A549 (cell line): ENCODE measurements at regions not wholly inside any gene's neighbourhood (a gene's known extent, or its start where the extent isn't known, plus 50 kb on each side); places are given as distances from the start of the nearest gene placed in this dataset.

Source experiments
- ATAC-seq, 2 experiments: fragments of 200-7000 bp in 1 of 2; fragments of >200 bp in 1 of 2; cut with Nextera tagmentation in 1 of 2; cut with Tn5 transposase in 1 of 2; 3 replicates each; pipeline versions ENCODE4 v1.8.0 to v1.9.1; 2018 to 2020; ENCODE audit warnings: mild to moderate bottlenecking in 1 of 2, moderate library complexity in 1 of 2
- CTCF ChIA-PET: fragments of 300-600 bp; sonication (Branson Sonifier 250); formaldehyde crosslinking; extraction: SDS; loops from one replicate; lab custom pipeline; 2021; ENCODE audit warnings: antibody characterized with exemption, inconsistent platforms; lab: Yijun Ruan, JAX
- POLR2A ChIA-PET: fragments of 350-600 bp; formaldehyde crosslinking; extraction: SDS; loops from one replicate; lab custom pipeline; 2021; ENCODE audit warnings: antibody characterized with exemption, inconsistent platforms; lab: Yijun Ruan, JAX
- DNase-seq, 2 experiments: peaks; one replicate each; pipeline versions ENCODE4 v3.0.0 to v3.0.0-alpha.2; 2011 to 2016; ENCODE audit warnings: low read depth in 1 of 2, low spot score in 1 of 2
- FAIRE-seq: peaks from 2 replicates; lab custom pipeline; 2011; peaks lifted over from hg19 to GRCh38; lab: Jason Lieb, UNC
- H3K27ac ChIP-seq, 2 experiments: fragments of >200 bp; sonication (Bioruptor Twin); formaldehyde crosslinking; 3 replicates each; pipeline ENCODE4 v1.5.1; 2016 to 2017
- H3K4me1 ChIP-seq: fragments of >200 bp; sonication (Bioruptor Twin); formaldehyde crosslinking; 3 replicates; pipeline ENCODE4 v1.6.1; 2016
- H3K4me2 ChIP-seq: fragments of >200 bp; sonication (Bioruptor Twin); formaldehyde crosslinking; 3 replicates; pipeline ENCODE4 v1.6.1; 2016
- H3K4me3 ChIP-seq: fragments of >200 bp; sonication (Bioruptor Twin); formaldehyde crosslinking; 3 replicates; pipeline ENCODE4 v1.5.1; 2016
- H3K9me3 ChIP-seq: fragments of >200 bp; sonication (Bioruptor Twin); formaldehyde crosslinking; 3 replicates; pipeline ENCODE4 v1.6.1; 2016
- CEBPB ChIP-seq, 2 experiments: fragments of >200 bp in 1 of 2; sonication (Bioruptor Twin) in 1 of 2; formaldehyde crosslinking in 1 of 2; IDR thresholded peaks; 2 replicates each; pipeline ENCODE4 v1.6.1; 2012 to 2016
- EP300 ChIP-seq, 2 experiments: fragments of >200 bp; sonication (Bioruptor Twin); formaldehyde crosslinking; IDR thresholded peaks; 2 replicates in 1 of 2; 3 replicates in 1 of 2; pipeline ENCODE4 v1.6.1; 2016 to 2017
- FOSB ChIP-seq: fragments of 250-450 bp; sonication (Bioruptor Pico); IDR thresholded peaks from 2 replicates; pipeline ENCODE4 v1.5.0; 2020; ENCODE audit warnings: mild to moderate bottlenecking, moderate library complexity
- FOSL2 ChIP-seq, 2 experiments: fragments of 450-650 bp in 1 of 2; fragments of >200 bp in 1 of 2; sonication (Bioruptor Twin) in 1 of 2; formaldehyde crosslinking; IDR thresholded peaks; 2 replicates each; pipeline versions ENCODE4 v1.5.0 to v1.6.1; 2016 to 2020; ENCODE audit warnings: mild to moderate bottlenecking in 1 of 2, moderate library complexity in 1 of 2
- GATA3 ChIP-seq: IDR thresholded peaks from 2 replicates; pipeline ENCODE4 v1.6.1; 2012; ENCODE audit warnings: borderline replicate concordance
- HEYL ChIP-seq: fragments of 250-450 bp; sonication (Bioruptor Pico); IDR thresholded peaks from 2 replicates; pipeline ENCODE4 v1.8.0; 2021; ENCODE audit warnings: mild to moderate bottlenecking, moderate library complexity
- JUNB ChIP-seq: fragments of >200 bp; sonication (Bioruptor Twin); formaldehyde crosslinking; IDR thresholded peaks from 2 replicates; pipeline ENCODE4 v1.6.1; 2016
- KDM1A ChIP-seq: fragments of 200-600 bp; sonication (generic); IDR thresholded peaks from 2 replicates; pipeline ENCODE4 v1.6.1; 2016; ENCODE audit warnings: low read depth, mild to moderate bottlenecking
- KDM5A ChIP-seq: fragments of 200-600 bp; sonication (generic); IDR thresholded peaks from 2 replicates; pipeline ENCODE4 v1.6.1; 2016; ENCODE audit warnings: antibody characterized with exemption, mild to moderate bottlenecking
- MAFK ChIP-seq: fragments of 450-650 bp; IDR thresholded peaks from 2 replicates; pipeline ENCODE4 v1.6.1; 2014; ENCODE audit not compliant: partially characterized antibody
- MAZ ChIP-seq: fragments of 150-350 bp; IDR thresholded peaks from 2 replicates; pipeline ENCODE4 v1.6.1; 2014; ENCODE audit warnings: antibody characterized with exemption, low read depth, low read length, borderline replicate concordance
- NR3C1 ChIP-seq: fragments of >200 bp; sonication (Bioruptor Twin); formaldehyde crosslinking; IDR thresholded peaks from 3 replicates; pipeline ENCODE4 v1.6.1; 2017
- POLR2AphosphoS2 ChIP-seq: conservative IDR thresholded peaks from 2 replicates; pipeline ENCODE4 v1.6.1; 2012; ENCODE audit warnings: low read length, improper control_type of control experiment, inconsistent platforms
- RAD21 ChIP-seq, 2 experiments: fragments of >200 bp in 1 of 2; sonication (Bioruptor Twin) in 1 of 2; formaldehyde crosslinking in 1 of 2; IDR thresholded peaks in 1 of 2; conservative IDR thresholded peaks in 1 of 2; 2 replicates in 1 of 2; 3 replicates in 1 of 2; pipeline ENCODE4 v1.6.1; 2012 to 2018; ENCODE audit warnings: inconsistent platforms in 1 of 2
- RARB ChIP-seq: fragments of 250-450 bp; sonication (Bioruptor Pico); IDR thresholded peaks from 2 replicates; pipeline ENCODE4 v1.8.0; 2021; ENCODE audit warnings: mild to moderate bottlenecking, moderate library complexity
- RFX5 ChIP-seq: fragments of 450-650 bp; IDR thresholded peaks from 2 replicates; pipeline ENCODE4 v1.7.1; 2014; ENCODE audit warnings: antibody characterized with exemption, mild to moderate bottlenecking, moderate library complexity
- RNF2 ChIP-seq: fragments of 200-600 bp; sonication (generic); IDR thresholded peaks from 2 replicates; pipeline ENCODE4 v1.6.1; 2016; ENCODE audit warnings: low read depth, mild to moderate bottlenecking, antibody characterized with exemption, moderate library complexity, borderline replicate concordance
- SREBF2 ChIP-seq: fragments of 450-650 bp; IDR thresholded peaks from 2 replicates; pipeline ENCODE4 v1.6.1; 2014; ENCODE audit warnings: mild to moderate bottlenecking, moderate library complexity
- TFCP2L1 ChIP-seq: fragments of 250-450 bp; sonication (Bioruptor Pico); IDR thresholded peaks from 2 replicates; pipeline ENCODE4 v1.5.0; 2021; ENCODE audit warnings: mild to moderate bottlenecking
- TP53 ChIP-seq: fragments of 250-450 bp; sonication (Bioruptor Pico); IDR thresholded peaks from 2 replicates; pipeline ENCODE4 v1.5.0; 2021; ENCODE audit warnings: mild to moderate bottlenecking, moderate library complexity
- ZFP36 ChIP-seq: fragments of 450-650 bp; IDR thresholded peaks from 2 replicates; pipeline ENCODE4 v1.6.1; 2014; ENCODE audit warnings: borderline replicate concordance; ENCODE audit not compliant: partially characterized antibody
- ZNF302 ChIP-seq: fragments of 250-450 bp; sonication (Bioruptor Pico); IDR thresholded peaks from 2 replicates; pipeline ENCODE4 v1.9.0; 2021; ENCODE audit warnings: inconsistent platforms, mild to moderate bottlenecking, moderate library complexity
- WGBS: methylation state at CpG from one replicate; pipeline ENCODE4 v1.1.6; 2017; ENCODE audit errors: missing lambda C conversion rate; 5-methylcytosine and 5-hydroxymethylcytosine counted together
- TF ChIP-seq, protein P1 (sequence below): fragments of 250-450 bp; sonication (Bioruptor Pico); IDR thresholded peaks from 2 replicates; pipeline ENCODE4 v1.5.0; 2021; ENCODE audit warnings: mild to moderate bottlenecking, moderate library complexity, borderline replicate concordance
- TF ChIP-seq, protein P2 (sequence below): IDR thresholded peaks from 2 replicates; pipeline ENCODE4 v1.6.1; 2012
- TF ChIP-seq, protein P3 (sequence below): fragments of >200 bp; sonication (Bioruptor Twin); formaldehyde crosslinking; IDR thresholded peaks from 3 replicates; pipeline ENCODE4 v1.6.1; 2016
- TF ChIP-seq, protein P4 (sequence below): fragments of >200 bp; sonication (Bioruptor Twin); formaldehyde crosslinking; IDR thresholded peaks from 3 replicates; pipeline ENCODE4 v1.5.1; 2016
- TF ChIP-seq, protein P5 (sequence below): fragments of 200-600 bp; sonication (generic); IDR thresholded peaks from 2 replicates; pipeline ENCODE4 v1.6.1; 2016; ENCODE audit warnings: antibody characterized with exemption, mild to moderate bottlenecking, moderate library complexity
- TF ChIP-seq, protein P6 (sequence below): fragments of 250-450 bp; sonication (Bioruptor Pico); IDR thresholded peaks from 2 replicates; pipeline ENCODE4 v1.5.0; 2020; ENCODE audit warnings: low read depth, mild to moderate bottlenecking, moderate library complexity

DNA sequence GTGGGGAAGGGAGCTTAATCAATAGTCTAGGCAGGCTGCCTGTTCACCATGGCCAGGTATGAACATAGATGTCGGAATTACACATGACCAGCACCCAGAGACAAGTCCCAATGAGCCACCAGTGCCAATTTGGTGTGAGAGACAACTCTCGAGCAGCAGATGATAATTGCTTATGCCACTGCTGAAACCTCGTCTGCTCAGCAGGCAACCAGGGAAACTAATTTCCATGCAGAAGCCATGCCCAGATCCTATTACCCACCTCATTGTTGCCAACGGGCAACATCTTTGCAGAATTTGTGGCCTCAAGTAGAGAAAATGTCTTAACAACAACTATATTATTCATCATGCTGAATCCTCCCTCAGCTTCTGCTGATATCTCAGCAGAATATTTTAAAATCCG, 84.9 kb downstream of the CGGBP1 start:
- no peak for TF ChIP-seq RAD21 (conservative IDR thresholded peaks at IDR 0.05 in 1 of 2, IDR thresholded peaks at IDR 0.05 in 1 of 2)
- TF ChIP-seq POLR2AphosphoS2: no peak
- TF ChIP-seq FOSB (CRISPR knock-in tag): no peak
- no peak for TF ChIP-seq MAZ
- TF ChIP-seq, protein P1, sequence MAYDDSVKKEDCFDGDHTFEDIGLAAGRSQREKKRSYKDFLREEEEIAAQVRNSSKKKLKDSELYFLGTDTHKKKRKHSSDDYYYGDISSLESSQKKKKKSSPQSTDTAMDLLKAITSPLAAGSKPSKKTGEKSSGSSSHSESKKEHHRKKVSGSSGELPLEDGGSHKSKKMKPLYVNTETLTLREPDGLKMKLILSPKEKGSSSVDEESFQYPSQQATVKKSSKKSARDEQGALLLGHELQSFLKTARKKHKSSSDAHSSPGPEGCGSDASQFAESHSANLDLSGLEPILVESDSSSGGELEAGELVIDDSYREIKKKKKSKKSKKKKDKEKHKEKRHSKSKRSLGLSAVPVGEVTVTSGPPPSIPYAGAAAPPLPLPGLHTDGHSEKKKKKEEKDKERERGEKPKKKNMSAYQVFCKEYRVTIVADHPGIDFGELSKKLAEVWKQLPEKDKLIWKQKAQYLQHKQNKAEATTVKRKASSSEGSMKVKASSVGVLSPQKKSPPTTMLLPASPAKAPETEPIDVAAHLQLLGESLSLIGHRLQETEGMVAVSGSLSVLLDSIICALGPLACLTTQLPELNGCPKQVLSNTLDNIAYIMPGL (CRISPR knock-in tag): no peak
- TF ChIP-seq TP53 (CRISPR knock-in tag): no peak
- no peak for TF ChIP-seq ZFP36
- TF ChIP-seq, protein P2, sequence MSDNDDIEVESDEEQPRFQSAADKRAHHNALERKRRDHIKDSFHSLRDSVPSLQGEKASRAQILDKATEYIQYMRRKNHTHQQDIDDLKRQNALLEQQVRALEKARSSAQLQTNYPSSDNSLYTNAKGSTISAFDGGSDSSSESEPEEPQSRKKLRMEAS: no peak
- TF ChIP-seq RFX5: no peak
- TF ChIP-seq, protein P3, sequence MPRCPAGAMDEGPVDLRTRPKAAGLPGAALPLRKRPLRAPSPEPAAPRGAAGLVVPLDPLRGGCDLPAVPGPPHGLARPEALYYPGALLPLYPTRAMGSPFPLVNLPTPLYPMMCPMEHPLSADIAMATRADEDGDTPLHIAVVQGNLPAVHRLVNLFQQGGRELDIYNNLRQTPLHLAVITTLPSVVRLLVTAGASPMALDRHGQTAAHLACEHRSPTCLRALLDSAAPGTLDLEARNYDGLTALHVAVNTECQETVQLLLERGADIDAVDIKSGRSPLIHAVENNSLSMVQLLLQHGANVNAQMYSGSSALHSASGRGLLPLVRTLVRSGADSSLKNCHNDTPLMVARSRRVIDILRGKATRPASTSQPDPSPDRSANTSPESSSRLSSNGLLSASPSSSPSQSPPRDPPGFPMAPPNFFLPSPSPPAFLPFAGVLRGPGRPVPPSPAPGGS: no peak
- TF ChIP-seq NR3C1: no peak
- TF ChIP-seq, protein P4, sequence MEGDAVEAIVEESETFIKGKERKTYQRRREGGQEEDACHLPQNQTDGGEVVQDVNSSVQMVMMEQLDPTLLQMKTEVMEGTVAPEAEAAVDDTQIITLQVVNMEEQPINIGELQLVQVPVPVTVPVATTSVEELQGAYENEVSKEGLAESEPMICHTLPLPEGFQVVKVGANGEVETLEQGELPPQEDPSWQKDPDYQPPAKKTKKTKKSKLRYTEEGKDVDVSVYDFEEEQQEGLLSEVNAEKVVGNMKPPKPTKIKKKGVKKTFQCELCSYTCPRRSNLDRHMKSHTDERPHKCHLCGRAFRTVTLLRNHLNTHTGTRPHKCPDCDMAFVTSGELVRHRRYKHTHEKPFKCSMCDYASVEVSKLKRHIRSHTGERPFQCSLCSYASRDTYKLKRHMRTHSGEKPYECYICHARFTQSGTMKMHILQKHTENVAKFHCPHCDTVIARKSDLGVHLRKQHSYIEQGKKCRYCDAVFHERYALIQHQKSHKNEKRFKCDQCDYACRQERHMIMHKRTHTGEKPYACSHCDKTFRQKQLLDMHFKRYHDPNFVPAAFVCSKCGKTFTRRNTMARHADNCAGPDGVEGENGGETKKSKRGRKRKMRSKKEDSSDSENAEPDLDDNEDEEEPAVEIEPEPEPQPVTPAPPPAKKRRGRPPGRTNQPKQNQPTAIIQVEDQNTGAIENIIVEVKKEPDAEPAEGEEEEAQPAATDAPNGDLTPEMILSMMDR: no peak
- TF ChIP-seq ZNF302 (CRISPR knock-in tag): no peak
- no peak for TF ChIP-seq SREBF2
- no peak for TF ChIP-seq EP300 (IDR thresholded peaks at IDR 0.05)
- TF ChIP-seq, all 56 proteins: peak for 0
- Histone ChIP-seq H3K4me3 (no peak overlapping the region), H3K27ac (no peak overlapping the region), H3K9me3 (peaks cover 1% of the 10 kb centered on the region; the same call in 1 of the 3 replicates), H3K4me2 (no peak overlapping the region), H3K4me1 (no peaks in the 10 kb centered on the region)
- ATAC-seq (no peak), DNase-seq (no peak), FAIRE-seq (no peak)
- CTCF ChIA-PET: no interaction called here
- 47% methylated on average over 5 of the region's 5 CpGs for WGBS
- POLR2A ChIA-PET: no interaction called here

DNA sequence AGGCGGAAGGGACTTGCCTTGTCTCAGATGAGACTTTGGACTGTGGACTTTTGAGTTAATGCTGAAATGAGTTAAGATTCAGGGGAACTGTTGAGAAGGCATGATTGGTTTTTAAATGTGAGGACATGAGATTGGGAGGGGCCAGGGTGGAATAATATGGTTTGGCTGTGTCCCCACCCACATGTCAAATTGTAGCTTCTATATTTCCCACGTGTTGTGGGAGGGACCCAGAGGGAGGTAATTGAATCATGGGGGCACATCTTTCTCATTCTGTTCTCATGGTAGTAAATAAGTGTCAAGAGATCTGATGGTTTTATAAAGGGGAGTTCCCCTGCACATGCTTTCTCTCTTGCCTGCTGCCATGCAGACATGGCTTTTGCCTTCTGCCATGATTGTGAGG, 89.2 kb downstream of the CGGBP1 start:
- 33% methylated on average over 2 of the region's 2 CpGs for WGBS
- CTCF ChIA-PET: interaction anchor here (0.7 kb wide), 1 partner anchor 240 kb away, joined by 3 read pairs; no protein-coding TSS in a partner anchor
- no peaks in the 10 kb centered on the region for H3K4me1 ChIP-seq
- peaks cover 4% of the 10 kb centered on the region; the same call in 1 of the 3 replicates for H3K9me3 ChIP-seq
- POLR2A ChIA-PET: no interaction called here
- FAIRE-seq (no peak), ATAC-seq (no peak), DNase-seq (no peak)
- no peak overlapping the region for H3K4me2 ChIP-seq
- H3K4me3 ChIP-seq: no peak overlapping the region
- H3K27ac ChIP-seq: no peak overlapping the region
- TF ChIP-seq MAFK (no peak), HEYL (CRISPR knock-in tag) (no peak), EP300 (IDR thresholded peaks at IDR 0.05) (no peak), RARB (CRISPR knock-in tag) (no peak), GATA3 (no peak), ZNF302 (CRISPR knock-in tag) (no peak), MAZ (no peak), SREBF2 (no peak), CEBPB (IDR thresholded peaks at IDR 0.05) (no peak), TFCP2L1 (CRISPR knock-in tag) (no peak), JUNB (no peak), KDM1A (no peak), RNF2 (no peak), KDM5A (no peak), TP53 (CRISPR knock-in tag) (no peak), FOSL2 (IDR thresholded peaks at IDR 0.05) (no peak), FOSL2 (CRISPR knock-in tag; IDR thresholded peaks at IDR 0.05) (no peak), NR3C1 (no peak)
- TF ChIP-seq, protein P5, sequence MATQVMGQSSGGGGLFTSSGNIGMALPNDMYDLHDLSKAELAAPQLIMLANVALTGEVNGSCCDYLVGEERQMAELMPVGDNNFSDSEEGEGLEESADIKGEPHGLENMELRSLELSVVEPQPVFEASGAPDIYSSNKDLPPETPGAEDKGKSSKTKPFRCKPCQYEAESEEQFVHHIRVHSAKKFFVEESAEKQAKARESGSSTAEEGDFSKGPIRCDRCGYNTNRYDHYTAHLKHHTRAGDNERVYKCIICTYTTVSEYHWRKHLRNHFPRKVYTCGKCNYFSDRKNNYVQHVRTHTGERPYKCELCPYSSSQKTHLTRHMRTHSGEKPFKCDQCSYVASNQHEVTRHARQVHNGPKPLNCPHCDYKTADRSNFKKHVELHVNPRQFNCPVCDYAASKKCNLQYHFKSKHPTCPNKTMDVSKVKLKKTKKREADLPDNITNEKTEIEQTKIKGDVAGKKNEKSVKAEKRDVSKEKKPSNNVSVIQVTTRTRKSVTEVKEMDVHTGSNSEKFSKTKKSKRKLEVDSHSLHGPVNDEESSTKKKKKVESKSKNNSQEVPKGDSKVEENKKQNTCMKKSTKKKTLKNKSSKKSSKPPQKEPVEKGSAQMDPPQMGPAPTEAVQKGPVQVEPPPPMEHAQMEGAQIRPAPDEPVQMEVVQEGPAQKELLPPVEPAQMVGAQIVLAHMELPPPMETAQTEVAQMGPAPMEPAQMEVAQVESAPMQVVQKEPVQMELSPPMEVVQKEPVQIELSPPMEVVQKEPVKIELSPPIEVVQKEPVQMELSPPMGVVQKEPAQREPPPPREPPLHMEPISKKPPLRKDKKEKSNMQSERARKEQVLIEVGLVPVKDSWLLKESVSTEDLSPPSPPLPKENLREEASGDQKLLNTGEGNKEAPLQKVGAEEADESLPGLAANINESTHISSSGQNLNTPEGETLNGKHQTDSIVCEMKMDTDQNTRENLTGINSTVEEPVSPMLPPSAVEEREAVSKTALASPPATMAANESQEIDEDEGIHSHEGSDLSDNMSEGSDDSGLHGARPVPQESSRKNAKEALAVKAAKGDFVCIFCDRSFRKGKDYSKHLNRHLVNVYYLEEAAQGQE: no peak
- TF ChIP-seq, protein P6, sequence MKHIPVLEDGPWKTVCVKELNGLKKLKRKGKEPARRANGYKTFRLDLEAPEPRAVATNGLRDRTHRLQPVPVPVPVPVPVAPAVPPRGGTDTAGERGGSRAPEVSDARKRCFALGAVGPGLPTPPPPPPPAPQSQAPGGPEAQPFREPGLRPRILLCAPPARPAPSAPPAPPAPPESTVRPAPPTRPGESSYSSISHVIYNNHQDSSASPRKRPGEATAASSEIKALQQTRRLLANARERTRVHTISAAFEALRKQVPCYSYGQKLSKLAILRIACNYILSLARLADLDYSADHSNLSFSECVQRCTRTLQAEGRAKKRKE (CRISPR knock-in tag): no peak
